Heart right ventricle (tissue), 16 donors: ENCODE measurements at regions not wholly inside any gene's neighbourhood (a gene's known extent, or its start where the extent isn't known, plus 50 kb on each side); places are given as distances from the start of the nearest gene placed in this dataset.

ENCODE experiments used
- ATAC-seq, 8 donors: fragments of 200-7000 bp; cut with Tn5 transposase; one replicate each; pipeline ENCODE4 v1.9.1; 2020; ENCODE audit warnings: mild to moderate bottlenecking in 8 of 8, moderate library complexity in 8 of 8, moderate number of reproducible peaks in 1 of 8
- DNase-seq, 2 donors: peaks; one replicate each; pipeline ENCODE4 v3.0.0-alpha.2; 2020
- H3K27ac ChIP-seq, 10 donors: fragments of 200-600 bp; sonication (generic) in 2 of 10; one replicate each; pipeline versions ENCODE4 v1.5.0 to v1.8.0; 2020 to 2022; ENCODE audit warnings: mild to moderate bottlenecking in 3 of 10
- H3K27me3 ChIP-seq, 7 donors: fragments of 200-600 bp; one replicate each; pipeline ENCODE4 v1.8.0; 2021 to 2022; ENCODE audit warnings: mild to moderate bottlenecking in 2 of 7
- H3K36me3 ChIP-seq, 9 donors: fragments of 200-600 bp; sonication (generic) in 1 of 9; one replicate each; pipeline versions ENCODE4 v1.5.0 to v1.8.0; 2020 to 2022; ENCODE audit warnings: mild to moderate bottlenecking in 2 of 9
- H3K4me1 ChIP-seq, 9 donors: fragments of 200-600 bp; sonication (generic) in 1 of 9; one replicate each; pipeline versions ENCODE4 v1.5.0 to v1.8.0; 2020 to 2022; ENCODE audit warnings: mild to moderate bottlenecking in 4 of 9
- H3K4me3 ChIP-seq, 10 donors: fragments of 200-600 bp; sonication (generic) in 2 of 10; one replicate each; pipeline versions ENCODE4 v1.5.0 to v1.8.0; 2020 to 2022; ENCODE audit warnings: mild to moderate bottlenecking in 7 of 10, moderate library complexity in 2 of 10
- H3K9me3 ChIP-seq, 11 donors: fragments of 200-600 bp in 10 of 11; sonication (generic) in 2 of 11; one replicate each; pipeline versions ENCODE4 v1.5.0 to v1.8.0; 2013 to 2022; ENCODE audit warnings: mild to moderate bottlenecking in 2 of 11, control low read depth in 1 of 11, moderate library complexity in 1 of 11
- CTCF ChIP-seq, 9 donors: fragments of 200-600 bp; sonication (generic) in 2 of 9; IDR thresholded peaks; one replicate each; pipeline versions ENCODE4 v1.5.0 to v1.8.0; 2021 to 2022; ENCODE audit warnings: antibody characterized with exemption in 9 of 9, mild to moderate bottlenecking in 5 of 9, moderate library complexity in 1 of 9
- WGBS, 2 donors: extraction: QIAGEN DNeasy Blood & Tissue Kit; methylation state at CpG; one replicate each; pipeline ENCODE4 v1.1.7; 2013; ENCODE audit warnings: inconsistent platforms in 1 of 2; 5-methylcytosine and 5-hydroxymethylcytosine counted together
- intact Hi-C, 10 donors: fragments of 100-400 bp; cut with DNase I; formaldehyde crosslinking; loops; one replicate each; pipeline versions ENCODE4 v1.11.1 to v1.14.2; 2022
- donor health status: Arrhythmogenic right ventricular cardiomyopathy.
- donor health status: ischemic (EF 13 %, LVEDD 7.1; RV severe dilation, severe dysfunction).
- donor health status: healthy with polysubstance abuse.
- donor health status: DM: no; HTN: yes; CAD: no.
- donor health status: DM: no; HTN: no; CAD: no.
- donor health status: ischemic (EF 25% LVEDD 6.9; RV normal size, moderate dysfunction).
- donor health status: ischemic (EF 25% LVEDD 5.7; RV mildly dilated, moderate dysfunction).
- donor health status: healthy.
- donor health status: DM: yes; HTN: yes; CAD: no.
- donor health status: Ischemic cardiomyopathy.
- donor health status: ischemic (EF 35%, LVEDD 5.7; RV mildly dilated, moderate dysfunction).
- donor health status: nonischemic (EF 11% LVEDD 7.7; RV severe dilation, severe dysfunction).
- donor health status: DM: yes; HTN: yes; CAD: no.
- donor health status: PGD.
- donor health status: ischemic (EF 29% LVEDD 5.4; RV normal size, mild dysfunction).
- donor health status: nonischemic (EF 23%, LVEDD 6.1; RV moderate dilation, normal function).

DNA sequence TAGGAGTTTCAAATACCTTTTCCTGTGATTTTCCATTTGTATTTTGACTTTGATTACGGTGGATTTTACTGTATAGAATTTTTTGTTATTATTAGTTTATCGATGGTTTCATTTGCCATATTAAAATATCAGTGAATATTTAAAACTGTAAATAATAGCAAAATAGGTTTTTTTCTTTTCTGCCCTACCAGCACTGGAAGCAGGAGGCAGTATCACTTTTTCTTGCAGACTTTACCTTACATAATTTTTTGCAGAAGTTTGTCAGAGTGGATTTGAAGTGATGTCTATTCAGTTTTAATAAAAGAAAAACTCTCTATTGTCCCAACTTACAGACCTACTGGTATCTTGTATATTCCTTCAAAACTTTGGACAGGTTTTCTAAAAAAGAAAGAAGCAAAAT, 213.6 kb downstream of the CENPF start:
- no peak overlapping the region for H3K4me3 ChIP-seq
- 60 to 61% methylated on average over 2 of the region's 2 CpGs for WGBS, 2 donors
- intact Hi-C loops, result no loop called here
- H3K4me1 ChIP-seq, result no peaks in the 10 kb centered on the region
- TF ChIP-seq CTCF (IDR thresholded peaks at IDR 0.05), result no peak
- no peaks in the 10 kb centered on the region for H3K27me3 ChIP-seq
- ATAC-seq (no peak), DNase-seq (no peak)
- peaks cover 0 to 2% (median 0%) of the 10 kb centered on the region in 11 donors for H3K9me3 ChIP-seq
- H3K36me3 ChIP-seq, result no peaks in the 10 kb centered on the region
- H3K27ac ChIP-seq, result no peak overlapping the region

DNA sequence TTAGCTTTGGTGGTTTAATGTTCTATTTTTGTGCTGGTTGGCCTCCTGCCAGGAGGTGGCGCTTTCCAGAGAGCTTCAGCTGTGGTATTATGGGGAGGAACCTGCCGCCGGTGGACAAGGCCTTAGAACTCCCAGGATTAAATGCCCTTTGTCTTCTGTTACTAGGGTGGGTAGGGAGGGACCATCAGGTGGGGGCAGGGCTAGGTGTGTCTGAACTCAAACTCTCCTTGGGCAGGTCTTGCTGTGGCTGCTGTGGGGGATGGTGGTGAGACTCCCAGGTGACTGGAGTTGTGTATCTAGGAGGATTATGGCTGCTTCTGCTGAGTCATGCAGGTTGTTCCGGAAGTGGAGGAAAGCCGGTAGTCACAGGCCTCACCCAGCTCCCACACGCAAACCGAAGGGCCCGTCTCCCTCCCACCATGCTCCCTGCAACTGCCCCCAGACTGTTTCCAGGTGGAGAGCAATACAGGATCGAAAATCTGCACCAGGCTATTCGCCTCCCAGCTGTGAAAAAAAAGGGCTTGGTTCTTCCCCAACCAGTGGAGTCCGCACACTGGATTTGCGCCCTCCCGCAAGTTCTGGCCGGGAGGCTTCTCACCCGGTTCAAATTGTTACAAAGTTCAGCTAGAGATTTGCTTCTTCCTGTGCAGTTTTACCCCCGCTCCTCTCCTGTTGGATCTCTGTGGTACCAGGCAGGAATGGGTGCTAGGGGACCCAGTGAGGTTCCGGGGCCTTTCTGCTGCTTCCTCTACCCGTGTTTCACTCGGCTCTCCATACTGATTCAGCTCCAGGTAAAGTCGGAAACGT, 220.5 kb downstream of the CENPF start:
- Histone ChIP-seq H3K36me3 (no peaks in the 10 kb centered on the region), H3K9me3 (peaks cover 0 to 22% (median 8%) of the 10 kb centered on the region in 11 donors), H3K4me1 (no peaks in the 10 kb centered on the region), H3K4me3 (no peak overlapping the region), H3K27ac (no peak overlapping the region), H3K27me3 (no peaks in the 10 kb centered on the region)
- TF ChIP-seq CTCF (IDR thresholded peaks at IDR 0.05), result no peak
- no peak for DNase-seq
- ATAC-seq, result no peak
- intact Hi-C loops, result no loop called here
- WGBS, 2 donors, result 83 to 85% methylated on average over 21 of the region's 21 CpGs

DNA sequence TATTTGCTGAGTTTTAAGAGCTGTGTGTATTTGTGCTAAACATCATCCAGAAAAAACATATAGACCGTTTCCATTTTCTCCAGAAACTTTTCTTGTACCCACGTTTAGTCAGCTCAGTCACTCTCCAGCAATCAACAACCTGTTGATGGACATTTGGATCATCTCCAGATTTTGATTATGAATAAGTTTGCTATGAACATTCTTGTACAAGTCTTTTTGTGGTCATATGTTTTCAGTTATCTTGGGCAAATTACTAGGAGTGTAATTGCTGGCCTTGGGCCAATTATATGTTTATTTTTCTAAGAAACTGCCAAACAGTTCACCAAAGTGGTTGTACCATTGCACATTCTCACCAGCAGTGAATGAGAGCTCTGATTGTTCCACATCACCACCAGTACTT, 221.8 kb downstream of the CENPF start:
- ATAC-seq (no peak), DNase-seq (no peak)
- 30 to 35% methylated on average over 2 of the region's 2 CpGs for WGBS, 2 donors
- H3K4me1 ChIP-seq, result no peaks in the 10 kb centered on the region
- no peak for TF ChIP-seq CTCF (IDR thresholded peaks at IDR 0.05)
- intact Hi-C loops, result no loop called here
- no peaks in the 10 kb centered on the region for H3K27me3 ChIP-seq
- H3K4me3 ChIP-seq, result no peak overlapping the region
- no peak overlapping the region for H3K27ac ChIP-seq
- H3K9me3 ChIP-seq, result peaks cover 0 to 28% (median 8%) of the 10 kb centered on the region in 11 donors
- H3K36me3 ChIP-seq, result no peaks in the 10 kb centered on the region

DNA sequence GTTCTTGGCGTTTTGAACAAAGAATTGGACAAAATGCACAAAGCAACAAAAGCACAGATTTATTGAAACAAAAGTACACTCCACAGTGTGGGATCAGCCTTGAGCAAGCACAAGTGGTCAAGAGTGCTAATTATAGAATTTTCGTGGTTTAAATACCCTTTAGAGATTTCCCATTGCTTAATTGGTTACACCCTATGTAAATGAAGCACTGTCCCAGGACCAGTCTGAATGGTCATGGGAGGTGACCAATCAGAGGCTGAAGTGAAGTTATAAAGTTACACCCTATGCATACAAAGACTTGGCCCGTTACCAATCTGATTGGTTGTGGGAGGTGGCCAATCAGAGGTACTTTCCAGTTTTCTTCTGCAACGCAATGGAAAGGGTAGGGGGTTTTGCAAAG, 223.6 kb downstream of the CENPF start:
- WGBS, 2 donors, result 76 to 77% methylated on average over 4 of the region's 4 CpGs
- H3K27me3 ChIP-seq, result no peaks in the 10 kb centered on the region
- peaks cover 0 to 28% (median 8%) of the 10 kb centered on the region in 11 donors for H3K9me3 ChIP-seq
- ATAC-seq, result no peak
- no peak overlapping the region for H3K27ac ChIP-seq
- no peaks in the 10 kb centered on the region for H3K4me1 ChIP-seq
- TF ChIP-seq CTCF (IDR thresholded peaks at IDR 0.05), result no peak
- H3K4me3 ChIP-seq, result no peak overlapping the region
- DNase-seq, result no peak
- no peaks in the 10 kb centered on the region for H3K36me3 ChIP-seq
- intact Hi-C loops, result no loop called here
